Fibroblast of peridontal ligament (primary cell): ENCODE measurements at regions not wholly inside any gene's neighbourhood (a gene's known extent, or its start where the extent isn't known, plus 50 kb on each side); places are given as distances from the start of the nearest gene placed in this dataset.

Source experiments
- DNase-seq: peaks from one replicate; pipeline ENCODE4 v3.0.0-alpha.2; 2010; ENCODE audit errors: extremely low read depth

GRCh38 chr1:191578281-191578680, 580.0 kb upstream of the RGS18 start:
- no peak for DNase-seq

GRCh38 chr1:191579019-191579418, 579.2 kb upstream of the RGS18 start:
- DNase-seq, result no peak

DNA sequence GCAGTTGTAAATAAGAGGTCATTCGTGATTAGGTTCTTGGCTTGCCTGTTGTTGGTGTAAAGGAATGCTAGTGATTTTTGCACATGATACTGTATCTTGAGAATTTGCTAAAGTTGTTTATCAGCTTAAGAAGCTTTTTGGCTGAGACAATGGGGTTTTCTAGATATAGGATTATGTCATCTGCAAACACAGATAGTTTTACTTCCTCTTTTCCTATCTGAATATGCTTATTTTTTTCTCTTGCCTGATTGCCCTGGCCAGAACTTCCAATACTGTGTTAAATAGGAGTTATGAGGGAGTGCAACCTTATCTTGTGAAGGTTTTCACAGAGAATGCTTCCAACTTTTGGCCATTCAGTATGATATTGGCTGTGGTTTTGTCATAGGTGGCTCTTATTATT, 576.1 kb upstream of the RGS18 start:
- DNase-seq, result no peak

DNA sequence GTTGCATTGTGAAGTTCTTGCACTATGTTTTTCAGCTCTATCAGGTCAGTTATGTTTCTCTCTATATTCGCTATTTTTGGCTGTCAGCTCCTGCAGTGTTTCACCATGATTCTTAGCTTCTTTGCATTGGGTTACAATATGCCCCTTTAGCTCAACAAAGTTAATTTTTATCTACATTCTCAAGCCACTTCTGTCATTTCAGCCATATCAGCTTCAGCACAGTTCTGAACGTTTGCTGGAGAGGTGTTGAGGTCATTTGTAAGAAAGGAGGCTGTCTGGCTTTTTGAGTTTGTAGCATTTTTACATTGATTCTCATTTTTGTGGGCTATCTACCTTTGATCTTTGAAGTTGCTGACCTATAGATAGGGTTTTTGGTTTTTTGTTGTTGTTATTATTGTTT, 573.2 kb upstream of the RGS18 start:
- no peak for DNase-seq

GRCh38 chr1:191588905-191589304, 569.4 kb upstream of the RGS18 start:
- DNase-seq, result no peak

DNA sequence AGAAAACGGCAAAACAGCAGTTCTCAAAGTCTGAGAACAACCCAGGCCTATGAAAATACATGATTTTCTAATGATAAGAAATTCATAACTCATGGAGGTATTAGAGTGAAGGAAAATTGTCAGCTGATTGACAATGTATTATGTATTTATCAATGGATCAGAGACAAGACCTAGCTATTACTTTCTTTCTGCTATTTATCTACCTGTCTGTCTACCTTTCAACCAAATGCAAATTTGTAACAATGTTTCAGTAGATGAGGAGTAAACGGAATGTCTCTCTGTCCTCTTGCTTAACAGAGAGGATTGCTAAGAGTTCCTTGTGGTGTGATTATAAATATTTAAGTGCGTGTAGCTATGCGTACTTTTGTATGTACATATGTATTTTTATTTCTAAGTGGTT, 568.7 kb upstream of the RGS18 start:
- DNase-seq, result no peak

DNA sequence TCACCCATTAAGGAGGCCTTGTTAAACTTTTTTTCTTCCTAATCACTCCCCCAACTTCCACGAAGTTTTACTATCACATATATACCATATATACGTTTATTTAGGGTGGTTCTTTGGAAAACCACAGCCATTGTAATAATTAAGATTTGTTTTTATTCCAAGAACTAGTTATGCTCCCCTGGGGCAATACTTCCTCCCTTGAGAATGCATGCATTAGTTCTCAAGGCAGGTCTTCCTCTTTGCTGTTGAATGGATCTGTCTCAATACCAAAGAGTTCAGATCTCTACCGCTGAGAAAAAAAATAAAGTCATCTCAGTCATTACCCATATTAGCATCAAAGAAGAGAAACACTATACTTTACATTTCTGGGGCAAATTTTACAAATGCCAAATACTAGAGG, 567.7 kb upstream of the RGS18 start:
- no peak for DNase-seq

DNA sequence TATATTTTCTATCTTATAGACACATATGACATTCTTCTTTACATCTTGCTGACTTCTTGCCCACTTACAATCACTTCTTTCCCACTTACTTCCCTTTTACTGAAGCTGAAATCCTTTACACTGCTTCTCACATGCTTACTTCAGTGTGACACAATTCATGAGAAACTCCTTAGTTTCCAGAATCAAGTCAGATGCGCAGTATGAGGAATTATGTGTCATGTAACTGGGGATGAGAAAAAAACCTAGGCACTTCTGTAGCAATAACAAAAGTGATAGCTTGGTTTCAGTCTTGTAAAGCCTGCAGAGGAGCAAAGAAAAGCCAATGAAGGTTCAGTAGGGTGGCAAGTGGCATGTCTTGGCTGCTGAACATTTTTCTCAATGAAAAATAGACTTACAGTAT, 566.2 kb upstream of the RGS18 start:
- DNase-seq, result peak; percentile 13

GRCh38 chr1:191592907-191593306, 565.4 kb upstream of the RGS18 start:
- no peak for DNase-seq

DNA sequence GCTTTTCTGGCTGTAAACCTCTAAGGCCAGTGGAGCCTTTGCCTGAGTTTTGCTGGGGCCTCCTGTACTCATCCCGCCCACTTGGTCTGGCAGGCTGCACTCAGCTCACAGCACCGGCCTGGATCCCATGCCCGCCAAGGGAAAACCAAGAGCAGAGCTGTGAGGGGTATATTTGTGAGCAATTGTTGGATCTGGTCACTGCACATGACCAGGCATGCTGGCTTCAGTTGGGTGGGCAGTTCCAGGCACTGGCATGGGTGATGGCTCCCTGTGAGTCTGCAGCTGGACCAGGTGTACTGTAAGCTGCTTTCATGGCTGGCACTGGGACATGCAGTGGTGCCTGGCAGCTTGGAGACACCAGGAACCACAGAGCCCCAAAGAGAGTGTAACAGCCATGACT, 563.1 kb upstream of the RGS18 start:
- no peak for DNase-seq

DNA sequence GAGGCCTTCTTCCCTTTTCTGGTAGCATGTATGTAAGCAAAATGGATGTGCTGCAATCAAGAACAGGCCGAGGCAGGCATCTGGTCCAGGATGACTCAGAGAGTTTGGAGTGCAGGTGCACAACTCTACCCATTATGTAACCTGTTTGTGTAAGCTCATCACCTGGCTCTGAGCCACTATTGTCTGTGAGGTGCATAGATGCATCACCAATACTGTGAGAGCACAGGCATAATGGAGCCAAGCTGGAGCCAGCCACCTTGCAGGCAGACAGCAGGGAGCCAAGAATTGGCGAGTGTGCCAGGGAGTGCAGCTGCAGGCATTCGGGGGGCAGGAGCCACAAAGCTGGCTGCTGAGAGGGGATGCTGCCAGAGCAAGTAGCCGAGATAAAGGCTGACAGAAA, 549.9 kb upstream of the RGS18 start:
- no peak for DNase-seq

GRCh38 chr1:191609305-191609704, 549.0 kb upstream of the RGS18 start:
- DNase-seq, result no peak

DNA sequence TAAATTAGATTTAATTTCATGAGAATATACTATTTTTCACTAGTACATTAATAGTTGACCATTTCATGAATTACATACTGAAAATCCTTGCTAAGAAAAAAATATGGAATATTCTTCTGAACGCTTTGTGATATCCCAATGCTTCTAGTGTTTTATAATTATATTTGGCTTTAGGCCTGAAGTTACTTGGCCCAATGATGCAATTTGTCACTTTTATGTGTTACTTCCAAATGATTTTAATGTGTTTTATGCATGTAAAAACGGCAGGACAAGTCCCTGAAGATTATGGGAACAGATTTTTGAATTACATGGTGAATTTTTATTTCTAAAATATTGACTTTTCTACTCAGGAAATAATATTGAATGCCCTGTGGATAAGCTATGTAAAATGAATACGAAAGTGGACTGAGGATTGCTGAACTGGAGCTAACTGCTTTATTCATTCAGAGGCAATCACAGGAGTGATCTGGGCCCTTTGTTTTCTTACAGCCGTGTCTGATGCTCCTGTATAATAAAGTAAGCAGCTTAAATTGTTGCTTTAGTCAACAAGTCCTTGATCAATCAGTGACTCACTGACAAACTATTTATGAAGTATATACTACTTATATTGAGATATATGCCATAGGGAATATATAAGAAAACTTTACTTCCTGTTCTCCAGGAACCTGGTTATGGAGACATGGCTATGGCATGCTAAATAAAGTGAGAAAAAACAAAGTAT, 543.0 kb upstream of the RGS18 start:
- DNase-seq, result no peak

GRCh38 chr1:191618181-191618580, 540.1 kb upstream of the RGS18 start:
- DNase-seq, result peak; percentile 29

DNA sequence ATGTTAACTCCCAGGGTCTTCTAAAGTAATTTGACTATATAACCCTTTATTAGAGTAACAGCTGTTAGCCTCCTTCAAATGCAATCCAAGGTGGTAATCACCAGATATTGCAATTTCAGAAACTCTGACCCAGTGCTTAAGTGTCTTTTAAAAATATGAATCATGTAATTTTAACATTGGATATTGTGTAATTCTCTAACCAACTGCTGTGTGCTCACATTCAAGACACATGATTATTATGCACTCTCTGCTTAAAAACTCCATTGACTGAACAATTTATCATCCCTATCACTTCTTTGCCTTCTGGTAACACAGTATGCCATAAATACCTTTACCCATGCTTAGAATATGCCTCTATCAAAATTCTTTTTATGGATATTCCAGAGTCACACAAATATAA, 537.4 kb upstream of the RGS18 start:
- DNase-seq, result peak; percentile 38

GRCh38 chr1:191624044-191624443, 534.2 kb upstream of the RGS18 start:
- DNase-seq, result no peak

DNA sequence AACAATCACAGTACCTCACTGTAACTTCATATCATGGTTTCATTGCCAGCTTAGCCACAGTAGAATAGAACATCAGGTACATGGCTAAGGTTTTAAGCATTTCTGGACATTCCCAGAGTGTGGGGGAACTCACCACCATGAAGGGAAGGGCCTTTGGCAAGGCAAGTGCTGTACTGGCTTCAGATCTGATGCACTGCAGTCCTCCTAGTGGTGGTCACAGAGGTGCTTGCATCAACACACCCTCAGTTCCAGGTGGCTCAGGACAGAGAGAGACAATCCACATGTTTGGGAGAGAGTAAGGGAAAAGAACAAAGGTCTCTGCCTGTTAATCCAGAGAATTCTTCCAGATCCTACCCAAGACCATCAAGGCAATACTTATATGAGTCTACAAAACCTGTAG, 528.4 kb upstream of the RGS18 start:
- no peak for DNase-seq

DNA sequence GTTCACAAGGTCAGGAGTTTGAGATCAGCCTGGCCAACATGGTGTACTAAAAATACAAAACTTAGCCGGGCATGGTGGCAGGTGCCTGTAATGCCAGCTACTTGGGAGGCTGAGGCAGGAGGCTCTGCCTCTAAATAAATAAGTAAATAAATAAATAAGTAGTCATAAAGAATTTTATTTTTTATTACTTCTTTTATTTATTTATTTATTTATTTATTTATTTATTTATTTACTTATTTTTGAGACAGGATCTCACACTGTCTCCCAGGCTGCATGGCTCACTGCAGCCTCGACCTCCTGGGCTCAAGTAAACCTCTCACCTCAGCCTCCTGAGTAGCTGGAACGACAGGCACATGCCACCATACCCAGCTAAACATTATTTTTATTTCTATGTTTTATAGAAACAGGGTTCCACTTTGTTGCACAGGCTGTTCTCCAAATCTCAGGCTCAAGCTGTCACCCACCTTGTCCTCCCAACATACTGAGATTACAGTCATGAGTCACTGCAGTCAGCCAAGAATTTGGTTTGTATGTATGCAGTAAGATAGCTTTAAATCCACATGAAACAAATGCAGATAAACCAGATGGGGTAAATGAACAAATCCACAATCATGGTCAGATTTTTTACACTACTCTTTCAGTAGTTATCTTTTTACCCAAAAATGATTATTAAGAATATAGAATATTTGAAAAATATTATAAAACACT, 523.3 kb upstream of the RGS18 start:
- no peak for DNase-seq

DNA sequence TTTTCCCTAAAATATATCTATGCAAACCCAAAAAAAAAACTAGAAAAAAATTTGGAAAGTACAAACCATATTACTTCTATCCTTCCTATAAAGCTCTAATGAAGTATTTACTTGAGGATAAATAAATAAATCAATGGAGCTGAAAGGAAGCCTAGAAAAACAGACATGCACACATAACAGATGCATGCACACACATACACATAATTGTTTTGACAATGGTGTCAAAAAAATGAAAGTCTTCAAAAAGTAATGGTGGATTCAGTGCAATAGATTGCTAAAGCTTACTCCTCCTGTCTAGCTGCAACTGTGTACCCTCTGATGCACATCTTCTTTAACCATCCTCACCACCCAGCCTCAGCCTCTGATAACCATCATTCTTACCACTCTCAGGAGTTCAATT, 521.9 kb upstream of the RGS18 start:
- DNase-seq, result no peak

- peak; percentile 80 for DNase-seq
Observed at GRCh38 chr1:191641420-191642260, 516.6 kb upstream of the RGS18 start.

GRCh38 chr1:191643060-191643459, 515.2 kb upstream of the RGS18 start:
- DNase-seq, result no peak

GRCh38 chr1:191648939-191649338, 509.3 kb upstream of the RGS18 start:
- DNase-seq, result no peak

DNA sequence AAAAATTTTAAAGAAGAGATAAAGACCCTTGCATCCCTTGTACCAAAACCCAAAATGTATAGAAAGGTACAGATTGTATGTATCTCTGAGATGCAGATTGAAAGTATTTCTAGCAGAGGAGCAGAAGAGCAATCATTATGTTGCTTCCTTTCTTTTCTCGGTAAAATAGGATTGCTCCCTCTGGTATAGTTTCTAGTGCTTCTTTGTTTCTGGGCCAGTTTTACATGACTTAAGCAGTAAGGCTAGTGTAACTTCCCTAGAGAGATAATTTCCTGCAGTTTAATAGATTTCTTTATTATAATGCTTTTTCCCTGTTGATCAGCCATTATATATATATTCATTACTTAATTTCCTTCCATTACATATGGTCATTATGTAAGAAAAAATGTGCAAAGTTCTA, 496.2 kb upstream of the RGS18 start:
- no peak for DNase-seq
